Pons (tissue), 1 donor: ENCODE measurements at regions not wholly inside any gene's neighbourhood (a gene's known extent, or its start where the extent isn't known, plus 50 kb on each side); places are given as distances from the start of the nearest gene placed in this dataset.
"Not testable (repeated sequence)": the region's sequence is repeated elsewhere in the genome, so short reads cannot be mapped to it uniquely, and the experiment has no call there.

ENCODE experiments used
- DNase-seq: peaks from one replicate; pipeline ENCODE4 v3.0.0-alpha.2; 2016; ENCODE audit warnings: low spot score

- no peak for DNase-seq
Observed at GRCh38 chr7:24434972-24435371, 138.3 kb upstream of the PALS2 start.

- no peak for DNase-seq
Observed at GRCh38 chr7:24436131-24436920, 136.9 kb upstream of the PALS2 start.

- no peak for DNase-seq
Observed at GRCh38 chr7:24438232-24438631, 135.0 kb upstream of the PALS2 start.

- DNase-seq: not testable (repeated sequence)
Observed at GRCh38 chr7:24439104-24439503, 134.1 kb upstream of the PALS2 start.

GRCh38 chr7:24440892-24441291 is 132.4 kb upstream of the PALS2 start:
- no peak for DNase-seq

- DNase-seq: no peak
Observed at GRCh38 chr7:24441314-24442027, 131.8 kb upstream of the PALS2 start.

- no peak for DNase-seq
Observed at GRCh38 chr7:24442170-24442777, 131.0 kb upstream of the PALS2 start.

GRCh38 chr7:24444666-24445440 is 128.4 kb upstream of the PALS2 start:
- DNase-seq: peak; percentile 17

GRCh38 chr7:24448038-24448437 is 125.2 kb upstream of the PALS2 start:
- DNase-seq: no peak

- DNase-seq: not testable (repeated sequence)
Observed at GRCh38 chr7:24449416-24449815, 123.8 kb upstream of the PALS2 start.

- no peak for DNase-seq
Observed at GRCh38 chr7:24455813-24456525, 117.3 kb upstream of the PALS2 start.

- DNase-seq: no peak
Observed at GRCh38 chr7:24456526-24457218, 116.6 kb upstream of the PALS2 start.

- no peak for DNase-seq
Observed at GRCh38 chr7:24457219-24457558, 116.1 kb upstream of the PALS2 start.

- DNase-seq: no peak
Observed at GRCh38 chr7:24462117-24462516, 111.1 kb upstream of the PALS2 start.

GRCh38 chr7:24462984-24463383 is 110.3 kb upstream of the PALS2 start:
- DNase-seq: no peak

- no peak for DNase-seq
Observed at GRCh38 chr7:24463474-24463873, 109.8 kb upstream of the PALS2 start.

GRCh38 chr7:24464861-24465260 is 108.4 kb upstream of the PALS2 start:
- DNase-seq: no peak

- DNase-seq: no peak
Observed at GRCh38 chr7:24466168-24466768, 107.0 kb upstream of the PALS2 start.

GRCh38 chr7:24469118-24469517 is 104.1 kb upstream of the PALS2 start:
- no peak for DNase-seq

- DNase-seq: no peak
Observed at GRCh38 chr7:24472093-24472492, 101.2 kb upstream of the PALS2 start.
